ENCODE measurements at regions not wholly inside any gene's neighbourhood (a gene's known extent, or its start where the extent isn't known, plus 50 kb on each side); places are given as distances from the start of the nearest gene placed in this dataset.

- TF ChIP-seq CTCF (tag by site-specific recombination; IDR thresholded peaks at IDR 0.05) (peak; percentile 40; the same call in 1 of the 2 replicates), ZNF157 (tag by site-specific recombination; IDR thresholded peaks at IDR 0.05) (no peak), ZNF416 (tag by site-specific recombination; IDR thresholded peaks at IDR 0.05) (no peak), ZNF274 (IDR thresholded peaks at IDR 0.05; ENCODE audit: low read length) (no peak), ZNF274 (tag by site-specific recombination; IDR thresholded peaks at IDR 0.05; ENCODE audit: borderline replicate concordance) (no peak)
Measured at GRCh38 chr12:111174251-111174960, 194.5 kb downstream of the PHETA1 start.

All from HEK293 (cell line).